Stimulated activated CD8-positive, alpha-beta memory T cell treated with anti-CD3 and anti-CD28 coated beads, Interleukin-2, amount 100 ng/mL, for 1 hour (primary cell): ENCODE measurements at regions not wholly inside any gene's neighbourhood (a gene's known extent, or its start where the extent isn't known, plus 50 kb on each side); places are given as distances from the start of the nearest gene placed in this dataset.
A peak's percentile ranks its signal among the peaks of the same experiment; 100 is the strongest.

Experiments
- DNase-seq, 2 donors: peaks; one replicate each; pipeline ENCODE4 v3.0.0-alpha.2; 2020; ENCODE audit warnings: low read depth in 2 of 2

DNA sequence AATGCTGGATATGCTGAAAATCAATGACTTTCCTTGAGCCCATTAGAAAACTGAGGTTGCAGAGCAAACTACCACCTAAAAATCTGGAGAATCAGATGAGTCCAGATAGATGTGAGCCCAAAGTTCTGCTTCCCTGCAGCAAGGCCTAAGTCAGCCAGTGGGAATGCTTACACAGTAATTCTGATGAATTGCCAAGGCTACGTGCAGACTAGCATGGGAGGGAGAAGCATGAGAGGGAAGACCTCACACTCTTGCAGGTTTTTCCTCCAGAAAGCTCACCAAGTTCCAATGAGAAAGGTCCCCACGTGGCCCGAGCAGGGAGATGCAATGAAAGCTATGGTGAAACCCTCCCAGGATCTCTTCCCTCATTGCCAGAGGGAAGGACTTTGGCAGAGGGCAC lies 104.8 kb upstream of the SIRPA start:
- DNase-seq: no peak

DNA sequence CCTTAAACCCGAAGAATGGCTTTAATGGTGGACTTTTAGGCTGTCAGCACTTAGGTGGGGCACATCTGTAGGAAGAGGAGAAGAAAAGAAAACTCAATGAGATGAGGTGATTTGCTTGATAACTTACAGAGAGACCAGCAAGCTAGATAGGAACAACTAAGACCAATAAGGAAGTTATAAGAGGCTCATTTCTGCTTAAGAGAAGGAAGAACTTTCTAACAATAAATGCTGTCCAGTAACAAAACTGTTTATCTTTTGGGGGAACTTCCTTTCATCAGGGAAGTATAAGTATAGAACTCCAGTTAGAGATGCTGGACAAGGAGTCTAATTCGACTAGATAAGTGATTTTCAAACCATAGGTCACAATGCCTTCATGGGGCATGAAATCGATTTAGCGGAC lies 107.2 kb upstream of the SIRPA start:
- no peak for DNase-seq

DNA sequence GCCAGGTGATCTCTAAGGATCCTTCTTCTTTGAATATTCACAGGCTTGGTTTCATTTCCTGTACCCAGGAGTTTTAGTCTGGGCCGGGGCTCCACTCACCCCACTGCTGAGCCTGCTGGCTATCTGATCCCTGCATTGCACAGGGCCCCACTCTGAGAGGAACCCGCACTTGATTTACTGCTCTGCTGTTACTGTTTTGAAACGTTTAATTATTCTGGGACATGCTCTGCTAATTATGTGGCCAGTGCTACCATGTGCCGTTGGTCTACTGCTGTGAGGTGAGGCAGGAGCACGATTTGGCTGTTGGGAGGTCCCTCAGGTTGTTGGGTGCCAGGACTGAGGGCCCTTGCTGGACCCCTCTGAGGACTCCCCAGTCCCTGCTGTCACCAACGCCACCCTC lies 108.7 kb upstream of the SIRPA start:
- no peak for DNase-seq

DNA sequence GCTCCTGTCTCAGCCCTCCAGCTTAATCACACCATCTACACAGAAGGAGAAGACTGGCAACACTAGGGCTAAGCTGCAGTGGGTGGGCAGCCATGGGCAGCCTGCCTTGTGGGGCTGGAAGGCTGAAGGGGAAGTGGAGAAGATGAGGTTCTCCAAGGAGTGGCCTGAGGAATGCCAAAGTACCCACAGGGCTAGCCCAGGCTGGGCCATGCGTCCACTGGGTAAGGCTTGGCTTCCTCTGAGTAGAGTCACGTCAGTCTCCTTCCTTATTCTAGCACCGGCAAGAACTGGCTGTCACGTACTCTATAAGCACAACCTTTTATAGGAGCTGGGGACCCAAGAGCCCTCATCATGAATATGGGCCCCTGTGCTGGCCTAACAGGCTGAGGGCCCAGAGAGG lies 110.6 kb upstream of the SIRPA start:
- no peak for DNase-seq

DNA sequence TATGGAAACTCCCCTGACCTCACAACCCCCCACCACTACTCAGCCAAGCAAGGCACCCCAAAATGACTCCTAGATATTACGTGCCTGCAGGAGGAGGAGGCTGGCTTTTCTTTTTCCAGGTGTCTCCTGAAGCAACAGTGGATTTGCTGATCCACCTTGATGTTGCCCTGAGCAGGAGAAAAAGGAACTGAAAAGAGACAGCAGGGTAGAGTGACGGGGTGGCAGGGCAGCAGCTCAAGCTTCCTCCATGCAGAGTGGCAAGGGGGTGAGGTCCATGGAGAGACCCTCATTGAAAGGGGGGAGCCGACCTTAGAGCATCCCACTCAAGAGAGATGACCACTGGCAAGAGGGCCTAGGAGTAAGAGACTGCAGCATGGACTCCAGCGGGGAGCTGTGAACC lies 112.0 kb upstream of the SIRPA start:
- DNase-seq: no peak

DNA sequence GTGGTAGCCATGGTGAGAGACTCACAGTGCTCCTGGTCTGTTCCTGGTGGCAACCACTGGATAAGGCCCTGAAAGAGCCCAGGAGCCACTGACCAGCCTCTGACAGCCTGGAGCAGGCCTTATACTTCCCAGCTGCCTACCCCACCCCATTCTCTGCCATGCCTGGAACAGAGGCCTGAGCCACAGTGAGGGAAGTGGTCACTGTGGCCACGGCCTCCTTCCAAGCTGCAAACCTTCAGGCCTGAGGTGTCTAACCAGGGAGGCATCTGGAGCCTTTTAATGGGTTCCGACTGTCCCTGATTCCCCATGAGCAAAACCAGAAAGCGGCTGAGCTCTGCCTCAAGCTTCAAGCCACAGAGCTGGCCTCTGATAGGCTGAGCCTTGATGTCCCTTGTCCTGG lies 113.0 kb upstream of the SIRPA start:
- DNase-seq: no peak

DNA sequence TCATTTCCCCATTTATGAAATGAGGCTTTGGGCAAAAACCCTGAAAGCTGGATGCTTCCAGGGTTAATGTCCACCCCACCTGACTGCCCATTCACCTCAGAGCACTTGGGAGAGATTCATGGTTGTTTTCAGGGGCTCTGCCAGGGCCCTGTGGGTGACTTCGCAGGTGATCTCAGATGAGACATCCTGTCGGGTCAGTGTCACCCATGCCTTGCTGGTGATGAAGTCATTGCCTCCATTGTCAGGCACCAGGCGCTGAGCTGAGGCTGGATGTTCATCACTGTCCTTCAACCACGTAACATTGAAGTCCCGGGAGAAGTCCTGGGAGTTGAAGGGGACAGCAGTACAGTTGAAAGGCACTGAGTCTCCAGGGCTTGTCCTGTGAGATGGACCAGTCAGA lies 115.6 kb upstream of the SIRPA start:
- DNase-seq: no peak

DNA sequence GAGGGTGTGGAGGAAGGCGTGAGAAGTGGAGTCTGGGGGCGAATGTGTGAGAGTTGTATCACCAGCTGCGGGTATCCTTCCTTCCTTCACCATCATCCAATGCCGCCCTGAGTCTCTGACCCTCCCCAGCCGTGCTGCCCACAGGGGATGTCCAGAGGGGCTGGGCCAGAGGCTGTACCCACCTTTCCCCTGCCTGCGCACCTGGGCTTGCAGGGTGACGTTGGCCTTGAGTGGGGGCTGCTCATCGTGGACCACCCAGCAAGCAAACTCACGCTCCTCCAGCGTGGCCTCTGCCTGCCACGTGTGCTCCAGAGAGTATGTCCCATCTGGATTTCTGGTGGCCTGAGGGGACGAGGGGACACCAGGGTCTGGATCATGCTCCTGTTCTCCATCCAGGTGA lies 116.9 kb upstream of the SIRPA start:
- no peak for DNase-seq

DNA sequence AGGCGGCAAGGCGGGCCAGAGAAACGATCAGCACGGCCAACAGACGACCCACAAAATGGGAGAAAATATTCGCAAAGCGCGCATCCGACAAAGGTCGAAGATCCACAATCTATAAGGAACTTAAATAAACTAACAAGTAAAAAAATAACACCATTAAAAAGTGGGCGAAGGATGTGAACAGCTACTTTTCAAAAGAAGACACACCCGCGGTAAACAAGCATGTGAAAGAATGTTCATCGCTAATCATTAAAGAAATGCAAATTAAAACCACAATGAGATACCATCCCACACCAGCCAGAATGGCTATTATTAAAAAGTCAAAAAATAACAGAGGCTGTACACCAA lies 117.8 kb upstream of the SIRPA start:
- DNase-seq: no peak

DNA sequence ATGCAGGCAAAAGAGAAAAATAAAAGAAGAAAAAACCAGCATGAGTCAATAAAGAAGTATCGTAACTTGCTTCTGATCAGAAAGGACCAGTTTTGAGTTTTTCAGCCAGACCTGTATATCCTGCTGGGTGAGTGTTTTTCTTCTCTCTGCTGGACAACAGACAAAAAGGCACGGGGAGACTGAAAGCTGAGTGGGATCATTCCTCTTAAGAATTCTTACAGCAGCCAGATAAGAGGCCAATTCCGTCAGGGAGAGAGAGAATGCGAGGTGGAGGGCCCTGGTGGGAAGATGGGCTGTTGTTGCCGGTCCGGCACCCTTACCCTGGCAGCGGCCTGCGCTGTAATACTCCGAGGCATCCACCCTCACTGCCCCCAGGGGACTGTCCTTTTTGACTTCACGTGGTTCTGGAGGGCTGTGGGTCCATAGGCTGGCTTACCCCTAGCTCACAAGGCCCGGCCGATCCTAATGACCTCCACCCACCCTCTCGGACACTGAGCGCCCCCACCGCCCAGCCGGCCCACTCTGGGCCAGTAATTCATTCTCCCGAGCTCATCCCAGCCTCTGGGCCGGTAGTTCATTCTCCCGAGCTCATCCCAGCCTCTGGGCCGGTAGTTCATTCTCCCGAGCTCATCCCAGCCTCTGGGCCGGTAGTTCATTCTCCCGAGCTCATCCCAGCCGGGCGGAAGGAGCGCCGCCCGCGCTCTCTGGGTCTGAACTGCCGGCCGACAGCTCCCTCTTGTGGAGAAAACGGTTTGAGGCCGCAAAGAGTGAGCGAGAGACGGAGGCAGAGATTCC lies 118.3 kb upstream of the SIRPA start:
- DNase-seq: peak; percentile 64 to 66

DNA sequence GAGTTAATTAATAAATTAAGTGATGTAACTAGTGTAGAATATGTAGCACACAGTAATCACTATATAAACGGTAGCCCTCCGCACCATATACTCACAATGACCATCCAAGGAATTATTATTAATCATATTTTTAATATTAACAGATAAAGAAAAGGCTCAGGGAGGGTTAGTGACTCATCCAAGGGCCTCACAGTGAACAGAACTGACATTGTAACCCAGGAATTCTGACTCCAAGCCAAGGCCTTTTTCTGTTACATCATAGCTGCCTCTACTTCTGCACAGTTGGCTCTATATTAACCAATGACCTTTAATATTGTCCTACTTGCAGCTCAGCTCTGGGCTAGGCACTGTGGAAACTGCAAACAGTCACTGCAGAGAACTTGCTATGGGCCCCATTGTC lies 117.5 kb upstream of the SIRPG start:
- DNase-seq: no peak

DNA sequence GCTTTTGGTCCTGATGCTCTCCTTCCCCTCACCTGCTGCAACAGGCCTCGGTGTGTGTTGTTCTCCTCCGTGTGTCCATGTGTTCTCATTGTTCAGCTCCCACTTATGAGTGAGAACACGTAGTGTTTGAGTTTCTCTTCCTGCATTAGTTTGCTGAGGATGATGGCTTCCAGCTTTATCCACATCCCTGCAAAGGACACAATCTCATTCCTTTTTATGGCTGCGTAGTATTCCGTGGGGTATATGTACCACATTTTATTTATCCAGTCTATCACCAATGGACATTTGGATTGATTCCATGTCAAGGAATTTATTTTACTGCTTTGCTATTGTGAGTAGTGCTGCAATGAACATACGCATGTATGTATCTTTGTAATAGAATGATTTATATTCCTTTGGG lies 116.9 kb upstream of the SIRPG start:
- no peak for DNase-seq

DNA sequence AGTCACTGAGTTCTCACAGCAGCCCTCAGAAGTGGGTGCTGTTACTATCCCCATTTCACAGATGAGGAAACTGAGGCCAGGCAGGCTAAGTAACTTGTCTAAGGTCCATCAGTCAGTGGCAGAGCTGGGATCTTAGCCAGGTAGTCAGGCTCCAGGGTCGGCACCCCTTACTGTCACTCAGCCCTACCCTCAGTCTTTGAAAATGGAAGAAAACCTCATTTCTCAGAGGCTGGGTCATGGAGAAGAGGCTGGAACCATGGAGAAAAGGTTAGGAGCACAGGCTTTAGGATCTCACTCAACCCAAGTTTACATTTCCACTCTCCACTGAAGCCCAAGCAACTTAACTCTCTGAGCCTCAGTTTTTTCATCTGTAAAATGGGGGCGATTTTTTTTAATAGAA lies 116.2 kb upstream of the SIRPG start:
- DNase-seq: no peak

DNA sequence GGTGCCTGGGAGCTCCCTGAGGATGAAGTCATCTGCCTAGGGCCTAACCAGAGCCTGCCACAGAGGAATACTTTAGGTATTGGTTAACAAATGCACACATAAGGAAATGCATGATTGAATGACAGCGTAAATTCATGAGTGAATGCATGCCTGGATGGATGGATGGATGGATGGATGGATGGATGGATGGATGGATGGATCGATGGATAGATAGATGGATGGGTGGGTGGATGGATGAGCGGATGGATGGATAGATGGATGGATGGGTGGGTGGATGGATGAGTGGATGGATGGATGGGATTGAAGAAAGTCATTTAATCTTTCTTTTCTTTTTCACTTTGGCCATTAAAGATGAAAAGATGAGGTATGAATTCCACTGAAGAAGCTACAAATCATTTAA lies 111.9 kb upstream of the SIRPG start:
- no peak for DNase-seq

DNA sequence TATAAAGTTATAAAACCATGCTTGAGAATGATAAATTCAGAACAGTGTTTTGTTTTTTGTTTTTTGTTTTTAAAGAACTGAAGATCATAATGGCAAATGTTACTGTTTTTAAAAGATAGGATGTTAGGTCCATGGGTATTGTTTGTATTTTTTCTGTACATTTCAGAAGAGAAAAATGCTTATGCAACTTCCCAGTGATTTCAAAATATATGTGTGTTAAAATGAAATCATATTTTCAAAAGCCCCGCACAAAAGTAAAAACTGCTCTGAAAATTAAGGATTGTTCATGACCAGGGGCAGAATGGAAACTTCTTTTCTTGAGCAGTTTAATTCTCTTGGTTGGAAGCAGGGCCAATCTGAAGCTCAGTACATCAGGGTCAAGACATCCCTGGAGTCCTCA lies 109.2 kb upstream of the SIRPG start:
- DNase-seq: no peak

DNA sequence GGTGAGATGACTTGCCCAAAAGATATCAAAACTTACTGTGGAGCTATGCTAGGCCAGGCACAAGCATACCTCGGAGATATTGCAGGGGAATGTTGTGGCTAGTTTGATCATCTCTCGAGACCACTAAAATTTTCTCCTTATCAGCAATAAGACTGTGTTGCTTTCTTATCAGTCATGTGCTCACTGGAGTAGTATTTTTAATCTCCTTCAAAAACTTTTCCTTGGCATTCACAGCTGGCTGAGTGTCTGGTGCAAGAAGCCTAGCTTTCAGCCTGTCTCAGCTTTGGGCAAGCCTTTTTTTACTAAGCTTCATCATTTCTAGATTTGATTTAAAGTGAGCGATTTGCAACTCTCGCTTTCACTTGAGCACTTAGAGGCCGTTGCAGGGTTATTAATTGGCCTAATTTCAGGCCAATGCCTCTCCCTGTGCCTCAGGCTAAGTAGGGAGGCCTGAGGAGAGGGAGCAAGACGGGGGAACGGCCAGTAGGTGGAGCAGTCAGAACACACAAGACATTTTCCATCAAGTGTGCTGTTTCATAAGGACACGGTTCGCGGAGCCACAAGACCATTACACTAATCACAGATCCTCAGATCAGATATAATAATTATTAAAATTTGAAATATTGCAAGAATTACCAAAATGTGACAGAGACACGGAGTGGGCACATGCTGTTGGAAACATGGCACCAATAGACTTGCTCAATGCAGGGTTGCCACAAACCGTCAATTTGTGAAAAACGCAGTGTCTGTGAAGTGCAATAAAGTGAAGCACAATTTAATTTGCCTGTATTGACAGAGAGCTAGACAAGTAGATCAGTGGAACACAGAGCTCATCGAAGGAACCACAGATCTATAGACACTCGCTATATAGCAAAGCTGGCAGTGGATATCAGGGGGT lies 106.8 kb upstream of the SIRPG start:
- peak; percentile 10 to 25 for DNase-seq

DNA sequence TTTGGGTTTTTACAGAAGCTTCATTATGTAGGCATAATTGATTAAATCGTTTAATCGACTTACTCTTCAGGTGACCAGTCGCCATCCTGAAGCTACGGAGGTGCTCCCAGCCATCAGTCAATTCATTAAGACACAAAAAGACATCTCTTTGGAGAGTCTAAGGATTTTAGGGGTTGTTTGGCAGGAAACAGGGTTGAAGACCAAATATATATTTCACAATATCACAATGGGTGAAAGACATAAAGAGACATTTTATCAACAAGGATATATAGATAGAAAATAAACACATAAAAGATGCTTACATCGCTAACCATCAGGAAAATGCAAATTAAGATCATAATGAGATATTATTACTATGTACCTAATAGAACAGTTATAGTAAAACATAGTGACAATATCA lies 104.0 kb upstream of the SIRPG start:
- no peak for DNase-seq

DNA sequence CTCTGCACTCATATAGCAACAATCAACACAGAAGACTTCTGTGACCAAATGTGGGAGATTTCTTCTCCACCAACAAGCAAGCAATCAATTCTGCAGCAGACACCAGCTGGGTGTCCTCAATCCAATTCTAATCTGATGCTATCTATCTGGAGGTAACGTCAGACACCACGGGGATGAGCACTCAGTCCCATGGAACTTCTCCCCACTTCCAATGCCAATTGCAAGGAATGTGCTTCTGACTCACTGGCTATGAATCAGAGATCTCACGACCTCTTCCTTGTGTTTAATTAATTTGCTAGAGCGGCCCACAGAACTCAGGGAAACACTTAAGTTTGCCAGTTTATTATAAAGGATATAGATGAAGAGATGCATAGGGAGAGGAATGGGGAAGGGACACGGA lies 103.5 kb upstream of the SIRPG start:
- DNase-seq: no peak

DNA sequence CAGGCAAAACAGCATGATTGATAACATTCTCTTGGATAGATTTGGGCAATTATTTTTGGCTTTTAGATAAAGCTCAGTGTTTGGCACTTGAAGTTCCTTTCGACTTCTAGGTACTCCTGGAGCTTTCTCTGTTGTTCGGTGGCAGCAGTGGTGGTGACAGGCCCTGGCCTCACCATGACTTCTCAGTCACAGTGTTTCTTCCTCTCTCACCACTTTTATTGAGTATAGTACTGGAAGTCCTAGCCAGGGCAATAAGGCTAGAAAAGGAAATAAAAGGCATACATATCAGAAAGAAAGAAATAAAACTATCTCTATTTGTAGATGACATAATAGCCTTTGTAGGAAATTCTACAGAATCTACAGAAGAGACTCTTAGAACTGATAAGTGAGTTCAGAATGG lies 101.2 kb upstream of the SIRPG start:
- DNase-seq: no peak

DNA sequence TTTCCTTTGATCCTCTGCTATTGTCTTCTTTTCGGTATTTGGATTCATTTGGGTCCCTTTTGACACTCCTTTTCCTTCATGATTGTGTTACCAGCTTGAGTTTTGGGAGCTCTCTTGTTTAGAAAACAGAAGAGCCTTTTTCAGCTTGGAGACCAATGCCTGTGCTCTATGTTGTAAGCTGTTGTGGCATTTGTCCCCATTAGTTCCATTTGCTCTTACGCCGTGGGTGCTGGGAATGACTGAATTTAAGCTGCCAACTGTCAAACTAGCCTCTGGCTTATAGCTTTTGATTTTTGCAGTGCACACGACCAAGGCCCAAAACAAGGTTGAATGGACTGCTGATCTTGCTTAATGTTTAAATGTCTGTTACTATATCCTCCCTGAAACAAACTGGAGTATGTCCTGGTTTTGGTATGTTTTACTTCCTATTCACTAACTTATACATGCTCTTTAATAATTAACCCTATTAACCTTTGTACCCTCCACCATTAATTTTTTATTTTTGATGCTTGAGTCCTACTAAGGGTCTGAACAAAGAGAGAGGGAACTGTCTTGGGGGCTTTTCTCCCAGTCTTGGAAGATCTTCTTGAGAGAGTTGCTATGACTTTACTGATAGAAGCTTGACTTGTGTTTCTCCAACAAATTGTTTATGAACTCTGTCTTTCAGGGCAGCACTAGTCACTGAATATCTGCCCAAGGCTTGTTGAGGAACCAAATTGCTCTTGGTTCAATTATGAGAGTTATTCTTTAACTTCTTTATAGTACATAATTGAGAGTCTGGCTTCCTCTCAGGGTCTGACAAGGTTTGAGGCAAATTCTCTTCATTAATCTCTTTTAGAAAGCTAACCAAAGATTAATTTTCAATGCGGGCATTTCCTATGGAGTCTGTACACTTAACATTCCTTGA lies 100.3 kb upstream of the SIRPG start:
- DNase-seq: no peak

DNA sequence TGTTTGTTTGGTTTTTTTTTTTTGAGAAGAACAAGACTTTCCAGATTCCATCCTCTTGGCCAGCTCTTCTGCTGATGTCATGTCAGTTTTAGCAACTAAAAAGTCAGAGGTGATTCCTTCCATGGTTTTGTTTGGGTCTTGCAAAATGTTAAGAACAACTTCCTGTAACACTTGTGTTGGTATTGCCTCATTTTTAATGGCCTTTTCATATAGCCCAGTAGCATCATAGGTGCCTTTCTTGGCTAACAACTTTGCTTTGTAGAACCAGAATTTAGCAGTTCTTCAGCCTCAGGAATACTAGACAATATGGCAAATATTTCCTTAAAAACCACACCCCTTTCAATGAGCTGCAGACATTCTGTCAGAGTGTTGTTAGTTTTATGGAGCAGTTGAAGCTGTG lies 99.5 kb upstream of the SIRPG start:
- no peak for DNase-seq

DNA sequence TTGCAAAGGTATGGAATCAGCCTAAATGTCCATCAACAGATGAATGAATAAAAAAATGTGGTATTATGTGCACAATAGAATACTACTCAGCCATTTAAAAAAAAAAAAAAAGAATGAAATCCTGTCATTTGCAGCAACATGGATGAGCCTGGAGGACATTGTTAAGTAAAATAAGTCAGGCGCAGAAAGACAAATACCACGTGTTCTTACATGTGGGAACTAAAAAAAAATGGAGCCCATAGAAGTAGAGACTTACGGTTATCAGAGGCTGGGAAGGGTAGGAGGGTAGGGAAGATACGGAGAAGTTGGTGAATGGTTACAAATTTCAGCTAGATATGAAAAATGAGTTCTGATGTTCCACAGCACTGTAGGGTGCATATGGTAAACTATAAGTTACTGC lies 97.2 kb upstream of the SIRPG start:
- DNase-seq: no peak
